ENCODE measurements at regions not wholly inside any gene's neighbourhood (a gene's known extent, or its start where the extent isn't known, plus 50 kb on each side); places are given as distances from the start of the nearest gene placed in this dataset.

DNA sequence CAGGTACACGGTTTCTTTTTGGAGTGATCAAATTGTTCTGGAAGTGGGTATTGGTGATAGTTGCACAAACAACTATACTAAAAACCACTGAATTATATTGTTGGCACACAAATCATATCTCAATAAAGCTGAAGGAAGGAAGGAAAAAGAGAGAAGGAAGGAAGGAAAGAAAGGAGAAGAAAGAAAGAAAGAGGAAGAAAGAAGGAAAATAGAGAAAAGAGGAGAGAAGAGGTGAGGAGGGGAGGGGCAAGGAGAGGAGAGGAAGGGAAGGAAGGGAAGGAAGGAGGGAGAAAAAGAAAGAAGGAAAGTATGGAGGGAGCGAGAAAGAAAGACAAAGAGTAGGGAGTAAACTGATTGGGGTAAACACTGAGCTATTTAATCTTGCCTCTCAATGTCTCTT lies 77.9 kb upstream of the TSC22D2 start:
- dilution Hi-C loops (cut with HindIII; ENCODE audit: low sequenced_read_pairs, unreplicated experiment): no loop called here
- no peak overlapping the region for H2BK15ac ChIP-seq (ENCODE audit: low read depth, low read length)
- no peak overlapping the region for H3K27ac ChIP-seq (ENCODE audit: insufficient read depth, low read length)
- no peaks in the 10 kb centered on the region for H3K9me3 ChIP-seq (ENCODE audit: control insufficient read depth, insufficient read depth, low read length)
- no peak overlapping the region for H3K56ac ChIP-seq (ENCODE audit: extremely low read depth, insufficient read depth, low read length)
- no peaks in the 10 kb centered on the region for H3K79me1 ChIP-seq (ENCODE audit: low read depth in 1 of 2, low read length in 2 of 2)
- ChIA-PET CTCF (no interaction called here), POLR2A (ENCODE audit: unreplicated experiment) (no interaction called here)
- no peak overlapping the region for H3K4me2 ChIP-seq (ENCODE audit: low read depth, low read length)
- intact Hi-C loops (cut with micrococcal nuclease): no loop called here
- H3K36me3 ChIP-seq (ENCODE audit: control insufficient read depth, insufficient read depth, low read length): no peaks in the 10 kb centered on the region
- H3K27me3 ChIP-seq (ENCODE audit: control insufficient read depth, insufficient read depth, low read length): no peaks in the 10 kb centered on the region; the same call in 1 of the 2 replicates
- in situ Hi-C loops (cut with MboI; ENCODE audit: low sequenced_read_pairs): no loop called here
- H3K4me1 ChIP-seq (ENCODE audit: control insufficient read depth, insufficient read depth, low read length): peaks cover 6% of the 10 kb centered on the region
- no peak overlapping the region for H3K4ac ChIP-seq (ENCODE audit: low read depth, low read length)
- H3K9me1 ChIP-seq (ENCODE audit: insufficient read depth, low read length): peaks cover under 1% of the 10 kb centered on the region; the same call in 1 of the 2 replicates
- BruUV-seq (replicated peaks): no TSS peak
- H3K18ac ChIP-seq (ENCODE audit: low read depth, low read length): no peak overlapping the region
- no peak overlapping the region for H3K14ac ChIP-seq (replicated peaks; ENCODE audit: low read depth, low read length)
- H2BK5ac ChIP-seq (ENCODE audit: low read depth, low read length, poor library complexity, severe bottlenecking): no peak overlapping the region
- no peak overlapping the region for H4K91ac ChIP-seq (ENCODE audit: insufficient read depth, low read depth, low read length)
- no peak for ATAC-seq (ENCODE audit: low read depth)
- no peak overlapping the region for H2BK120ac ChIP-seq (ENCODE audit: low read depth, low read length)
- TF ChIP-seq BHLHE40 (IDR thresholded peaks at IDR 0.05; ENCODE audit: low read depth, low read length) (no peak), RFX5 (IDR thresholded peaks at IDR 0.05; ENCODE audit: low read depth, low read length) (no peak), SMC3 (IDR thresholded peaks at IDR 0.05; ENCODE audit: low read depth, low read length) (no peak), CEBPB (IDR thresholded peaks at IDR 0.05; ENCODE audit: low read depth, low read length) (no peak), MAFK (IDR thresholded peaks at IDR 0.05; ENCODE audit: low read depth, low read length) (no peak), MXI1 (IDR thresholded peaks at IDR 0.05; ENCODE audit: borderline replicate concordance, low read depth, low read length) (no peak), FOS (IDR thresholded peaks at IDR 0.05; ENCODE audit: low read depth, low read length) (no peak), CHD1 (IDR thresholded peaks at IDR 0.05; ENCODE audit: low read depth, low read length) (no peak), RAD21 (IDR thresholded peaks at IDR 0.05; ENCODE audit: low read length) (no peak), NFE2L2 (IDR thresholded peaks at IDR 0.05; ENCODE audit: low read depth, low read length) (no peak), POLR2A (IDR thresholded peaks at IDR 0.05; ENCODE audit: low read depth, low read length) (no peak)
- TF ChIP-seq, protein P1, sequence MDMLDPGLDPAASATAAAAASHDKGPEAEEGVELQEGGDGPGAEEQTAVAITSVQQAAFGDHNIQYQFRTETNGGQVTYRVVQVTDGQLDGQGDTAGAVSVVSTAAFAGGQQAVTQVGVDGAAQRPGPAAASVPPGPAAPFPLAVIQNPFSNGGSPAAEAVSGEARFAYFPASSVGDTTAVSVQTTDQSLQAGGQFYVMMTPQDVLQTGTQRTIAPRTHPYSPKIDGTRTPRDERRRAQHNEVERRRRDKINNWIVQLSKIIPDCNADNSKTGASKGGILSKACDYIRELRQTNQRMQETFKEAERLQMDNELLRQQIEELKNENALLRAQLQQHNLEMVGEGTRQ (IDR thresholded peaks at IDR 0.05; ENCODE audit: low read depth, low read length): no peak
- H2AK5ac ChIP-seq (ENCODE audit: low read depth, low read length): no peak overlapping the region
- WGBS, 2 experiments (ENCODE audit: extremely low coverage in 2 of 2, insufficient read length in 1 of 2): 80% methylated on average over 1 of the region's 2 CpGs; no CpG with 5 or more reads in 1 of the 2 experiments
- no peak overlapping the region for H2BK20ac ChIP-seq (ENCODE audit: low read depth, low read length)
- no peak overlapping the region for H4K8ac ChIP-seq (ENCODE audit: low read depth in 2 of 2, low read length in 2 of 2)
- DNase-seq: no peak
- no peak overlapping the region for H4K5ac ChIP-seq (ENCODE audit: low read depth, low read length)
- H4K20me1 ChIP-seq (ENCODE audit: insufficient read depth, low read length): no peaks in the 10 kb centered on the region
- no peak overlapping the region for H3K23ac ChIP-seq (ENCODE audit: low read depth, low read length)
- H3K9ac ChIP-seq (ENCODE audit: low read depth, low read length): no peak overlapping the region
- H2AFZ ChIP-seq (replicated peaks; ENCODE audit: low read length, poor library complexity): no peak overlapping the region
- no peak overlapping the region for H3K4me3 ChIP-seq (ENCODE audit: insufficient read depth, low read depth, low read length)
- no peak overlapping the region for H2AK9ac ChIP-seq (replicated peaks; ENCODE audit: low read depth, low read length, poor library complexity)

All from IMR-90 (cell line).